ENCODE measurements at regions not wholly inside any gene's neighbourhood (a gene's known extent, or its start where the extent isn't known, plus 50 kb on each side); places are given as distances from the start of the nearest gene placed in this dataset.
"Not testable (repeated sequence)": the region's sequence is repeated elsewhere in the genome, so short reads cannot be mapped to it uniquely, and the experiment has no call there.

DNA sequence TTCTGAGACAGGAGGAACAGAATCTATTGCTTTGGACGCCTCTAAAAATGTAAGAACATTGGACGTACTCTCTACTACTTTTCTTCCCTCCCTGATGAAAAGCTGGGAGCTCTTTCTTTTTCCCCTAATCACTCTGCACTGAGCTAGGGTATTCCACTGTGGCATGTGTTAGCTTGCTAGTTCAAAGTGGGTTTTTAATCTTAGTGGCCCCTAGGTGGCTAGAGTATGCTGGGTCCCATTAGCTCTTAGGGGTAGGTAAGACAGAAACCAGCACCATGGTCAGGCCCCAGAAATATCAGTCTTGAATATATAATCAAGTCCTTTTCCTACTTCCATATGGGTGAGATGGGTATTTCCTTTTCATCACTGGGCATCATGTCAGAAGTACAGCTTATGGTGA lies 945.2 kb upstream of the PTPRD start:
- DNase-seq = no peak

DNA sequence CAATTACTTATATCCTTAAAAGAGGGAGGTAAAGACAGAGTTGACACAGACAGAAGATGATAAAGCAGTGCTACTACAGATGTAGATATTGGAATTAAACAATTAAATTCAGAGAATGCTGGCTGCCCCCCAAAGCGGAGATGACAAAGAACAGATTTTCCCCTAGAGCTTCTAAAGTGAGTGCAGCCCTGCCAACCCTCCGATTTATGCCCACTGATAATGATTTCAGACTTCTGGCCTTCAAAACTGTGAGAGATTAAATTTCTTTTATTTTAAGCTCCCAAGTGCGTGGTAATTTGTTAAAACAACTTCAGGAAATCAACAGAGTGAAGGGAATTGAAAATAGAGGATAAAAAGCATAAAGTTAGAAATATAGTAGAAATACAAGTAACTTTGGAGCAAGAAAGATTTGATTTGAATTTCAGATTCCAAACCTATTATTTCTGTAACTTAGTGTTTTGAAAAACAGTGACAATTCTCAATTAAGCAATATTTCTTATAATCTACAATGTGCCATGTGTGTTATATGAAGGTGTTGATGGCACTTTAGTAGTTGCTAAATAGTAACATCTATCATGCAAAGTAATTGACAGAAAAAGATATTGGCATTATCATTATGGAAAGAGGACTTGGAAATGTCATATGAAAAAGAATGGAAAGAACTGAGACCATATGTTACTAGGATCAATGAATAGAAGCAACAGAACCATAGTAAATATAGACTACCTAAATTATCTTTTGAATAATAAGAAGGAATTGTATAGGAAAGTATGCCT lies 946.4 kb upstream of the PTPRD start:
- no peak for DNase-seq

- no peak for DNase-seq
These were observed 964.7 kb upstream of the PTPRD start for GRCh38 chr9:11577522-11577921.

DNA sequence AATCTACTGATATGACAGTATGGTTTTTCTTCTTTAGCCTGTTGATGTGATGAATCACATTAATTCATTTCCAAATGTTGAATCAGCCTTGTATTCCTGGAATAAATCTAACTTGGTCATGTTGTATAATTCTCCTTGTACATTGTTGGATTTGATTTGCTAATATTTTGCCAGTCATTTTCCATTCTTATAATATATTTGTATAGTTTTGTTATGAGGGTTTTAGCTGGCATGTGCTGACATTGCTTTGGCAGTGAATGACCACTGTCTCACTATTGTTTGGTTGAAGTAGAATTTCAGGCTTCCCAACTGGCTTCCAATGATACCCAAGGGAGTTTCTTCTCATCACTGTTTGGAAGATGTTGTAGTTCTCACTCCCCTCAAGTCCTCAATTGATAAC lies 983.0 kb upstream of the PTPRD start:
- DNase-seq = no peak

GRCh38 chr9:11618241-11618805 lies 1005.5 kb upstream of the PTPRD start:
- DNase-seq = no peak

- no peak for DNase-seq
These were observed 1019.9 kb upstream of the PTPRD start for GRCh38 chr9:11632691-11633090.

- no peak for DNase-seq
These were observed 1034.0 kb upstream of the PTPRD start for GRCh38 chr9:11646831-11647230.

DNA sequence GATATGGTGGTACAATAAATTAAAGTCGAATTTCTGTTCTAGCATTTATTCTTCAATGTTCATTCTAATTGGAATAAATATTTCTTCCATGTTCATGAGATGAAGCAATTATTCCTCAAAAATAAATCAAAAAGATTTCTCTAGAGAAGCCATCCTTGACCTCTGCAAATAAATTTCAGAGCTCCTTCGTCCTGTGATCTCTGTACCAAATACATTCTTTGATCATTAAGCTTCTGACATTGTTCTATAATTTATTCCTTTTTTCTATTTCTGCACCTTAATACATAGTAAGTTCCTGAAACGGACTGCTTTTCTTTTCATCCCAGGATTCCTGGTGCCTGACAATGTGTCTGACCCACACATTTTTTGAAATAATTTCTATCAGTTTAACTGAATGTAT lies 1039.3 kb upstream of the TYRP1 start:
- DNase-seq = no peak

- no peak for DNase-seq
These were observed 1029.3 kb upstream of the TYRP1 start for GRCh38 chr9:11663913-11664312.

DNA sequence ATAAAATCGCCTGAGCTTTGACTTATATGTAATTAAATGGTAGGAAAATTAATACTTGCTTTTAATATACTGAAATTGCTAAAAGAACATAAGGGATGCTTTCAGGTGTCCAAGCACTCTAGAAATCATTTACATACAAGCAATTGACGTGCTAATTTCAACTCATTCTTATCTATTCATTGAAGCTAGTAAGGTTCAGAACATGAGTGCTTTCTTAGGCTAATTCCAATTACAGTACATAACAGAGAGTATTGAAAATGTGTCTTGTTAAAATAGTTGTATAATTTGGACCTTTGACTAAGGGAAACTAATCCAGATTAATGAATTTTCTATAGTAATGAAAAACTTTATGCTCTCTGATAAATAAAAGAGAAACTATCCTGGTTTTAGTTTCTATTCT lies 1016.4 kb upstream of the TYRP1 start:
- DNase-seq = no peak

DNA sequence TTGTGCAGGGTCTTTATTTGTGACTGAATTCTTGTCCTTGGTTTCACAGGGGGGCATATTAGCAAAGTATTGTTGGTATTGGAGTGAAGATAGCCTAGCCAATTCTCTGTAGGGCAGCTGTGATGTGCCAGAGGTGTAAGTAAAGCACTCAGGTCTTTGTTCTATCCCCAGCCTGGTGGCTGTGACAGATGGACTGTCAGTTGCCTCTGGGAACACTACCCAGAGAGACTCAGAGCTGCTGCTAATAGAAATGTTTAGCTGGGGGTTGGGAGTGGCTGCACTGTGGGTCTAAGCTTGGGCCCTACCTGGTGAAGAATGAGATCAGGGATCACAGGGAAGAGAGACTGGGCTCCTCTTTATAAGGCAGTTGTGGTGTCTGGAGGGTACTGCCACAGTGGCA lies 1006.5 kb upstream of the TYRP1 start:
- no peak for DNase-seq

DNA sequence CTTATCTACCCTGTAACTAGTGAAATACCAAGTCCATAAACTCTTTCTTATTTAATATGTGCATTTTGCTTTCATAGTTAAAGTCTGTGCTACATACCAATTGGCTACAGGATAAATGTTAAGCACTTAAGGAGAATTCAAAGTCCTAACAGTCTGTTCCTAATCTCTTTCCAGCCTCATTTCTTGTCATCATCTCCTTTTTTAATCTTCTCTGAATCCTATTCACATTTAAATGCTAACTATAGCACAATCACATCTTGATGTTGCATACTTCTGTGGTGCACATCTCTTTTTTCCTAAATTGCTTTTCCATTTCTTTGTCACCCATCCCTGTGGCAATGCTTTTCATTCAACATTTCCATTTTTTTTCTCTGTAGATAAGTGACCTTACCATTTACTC lies 996.1 kb upstream of the TYRP1 start:
- no peak for DNase-seq

DNA sequence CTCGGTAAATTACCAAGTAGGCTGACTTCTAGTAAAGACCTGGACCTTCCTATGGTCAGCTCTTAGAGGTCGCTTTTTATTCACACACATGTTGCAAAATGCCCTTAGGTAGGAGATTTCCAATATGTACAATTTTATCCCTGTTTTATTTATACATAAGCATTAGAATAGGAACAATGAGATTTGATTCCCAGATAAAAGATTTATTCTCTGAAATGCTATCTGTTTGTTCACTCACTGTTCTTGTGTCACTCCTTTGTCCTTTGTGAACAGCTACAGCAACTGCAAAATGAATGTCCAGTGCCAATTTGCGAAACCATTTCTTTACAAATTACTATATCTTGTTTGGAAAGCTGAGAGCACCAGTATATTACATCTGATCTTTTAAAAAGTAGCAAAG lies 991.5 kb upstream of the TYRP1 start:
- no peak for DNase-seq

DNA sequence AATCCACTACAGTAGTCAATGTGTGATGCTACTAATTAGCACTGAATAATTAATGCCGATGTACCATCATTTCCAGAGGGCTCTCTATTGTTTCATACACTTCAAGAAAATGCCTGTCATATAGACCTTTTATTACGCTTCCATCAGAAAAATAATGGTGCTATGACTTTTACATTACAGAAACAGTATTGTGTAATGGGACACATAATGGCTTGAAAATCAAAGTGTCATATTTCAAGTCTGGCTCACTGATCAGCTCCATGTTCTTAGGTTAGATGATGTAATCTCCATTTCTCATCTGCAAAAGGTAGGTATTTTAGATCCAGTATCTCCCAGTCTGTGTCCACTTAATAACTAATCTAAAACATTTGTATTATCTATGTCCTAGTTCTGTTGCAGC lies 990.6 kb upstream of the TYRP1 start:
- DNase-seq = no peak

DNA sequence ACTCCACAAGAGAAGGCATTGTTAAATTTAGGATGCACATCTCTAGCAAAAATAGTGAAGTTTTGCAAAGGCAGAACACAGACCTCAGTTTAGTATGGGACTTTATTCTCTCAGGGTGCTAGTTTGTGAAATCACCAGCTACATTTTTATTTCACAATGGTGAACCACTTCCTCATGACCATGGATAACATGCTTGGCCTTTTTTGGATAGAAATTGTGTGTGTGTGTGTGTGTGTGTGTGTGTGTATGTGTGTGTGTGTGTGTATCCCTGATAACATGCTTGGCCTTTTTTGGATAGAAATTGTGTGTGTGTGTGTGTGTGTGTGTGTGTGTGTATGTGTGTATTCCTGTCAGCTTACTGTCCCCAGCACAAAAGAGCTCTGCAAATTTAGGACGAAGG lies 989.0 kb upstream of the TYRP1 start:
- not testable (repeated sequence) for DNase-seq

DNA sequence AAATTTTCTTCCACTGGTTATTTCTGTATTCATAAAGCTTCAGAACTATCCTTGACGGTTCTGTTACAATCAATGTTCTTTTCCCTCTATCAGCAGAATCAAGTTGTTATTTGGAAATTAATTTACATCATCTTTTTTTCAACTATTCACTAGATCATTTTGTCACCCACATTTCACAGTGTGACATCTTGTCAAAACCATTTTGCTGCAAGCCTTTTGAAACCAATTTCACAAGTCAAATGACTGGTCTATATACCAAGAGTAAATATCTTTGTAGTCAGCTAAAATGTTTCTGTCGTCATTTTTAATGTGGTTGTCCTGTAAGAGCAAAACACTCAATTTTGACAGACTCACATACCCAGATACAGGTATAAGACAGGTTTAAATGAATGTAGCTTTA lies 984.3 kb upstream of the TYRP1 start:
- no peak for DNase-seq

- DNase-seq = no peak
These were observed 983.6 kb upstream of the TYRP1 start for GRCh38 chr9:11709567-11709966.

GRCh38 chr9:11713077-11713476 lies 980.1 kb upstream of the TYRP1 start:
- no peak for DNase-seq

DNA sequence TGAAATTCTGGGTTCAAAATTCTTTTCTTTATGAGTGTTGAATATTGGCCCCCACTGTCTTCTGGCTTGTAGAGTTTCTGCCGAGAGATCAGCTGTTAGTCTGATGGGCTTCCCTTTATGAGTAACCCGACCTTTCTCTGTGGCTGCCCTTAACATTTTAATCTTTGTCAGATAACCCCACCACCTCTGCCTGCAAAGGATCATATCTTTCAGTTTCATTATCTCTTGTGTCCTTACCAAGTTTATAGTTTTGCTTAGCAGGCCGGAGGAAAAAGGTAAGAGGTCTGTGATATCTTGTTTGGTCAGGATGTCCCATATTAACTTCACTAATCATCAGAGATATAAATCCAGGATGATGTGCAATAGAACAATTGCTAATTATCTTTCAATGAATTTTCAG lies 970.2 kb upstream of the TYRP1 start:
- no peak for DNase-seq

DNA sequence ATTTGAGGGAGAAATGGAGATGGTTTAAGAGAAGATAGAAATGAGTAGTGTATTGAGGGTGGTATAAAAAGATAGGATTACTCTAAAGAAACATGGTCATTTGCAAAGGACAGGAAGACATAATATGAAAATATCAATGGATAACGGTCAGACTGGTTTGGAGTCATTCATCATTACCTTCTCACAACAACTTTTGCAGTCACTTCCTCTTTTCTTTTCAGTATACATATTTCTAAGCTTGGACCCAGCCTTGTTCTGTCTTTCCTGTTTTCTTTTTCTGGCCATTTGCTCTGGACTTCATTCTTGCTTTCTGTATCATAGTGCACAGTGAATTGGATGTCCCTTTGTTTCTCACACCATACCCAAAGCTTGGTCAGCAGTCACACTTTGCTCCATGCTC lies 966.5 kb upstream of the TYRP1 start:
- DNase-seq = no peak

- DNase-seq = no peak
These were observed 957.8 kb upstream of the TYRP1 start for GRCh38 chr9:11735391-11735790.

GRCh38 chr9:11742471-11742870 lies 950.7 kb upstream of the TYRP1 start:
- no peak for DNase-seq

GRCh38 chr9:11743356-11743755 lies 949.8 kb upstream of the TYRP1 start:
- no peak for DNase-seq

- no peak for DNase-seq
These were observed 943.8 kb upstream of the TYRP1 start for GRCh38 chr9:11749396-11749795.

DNA sequence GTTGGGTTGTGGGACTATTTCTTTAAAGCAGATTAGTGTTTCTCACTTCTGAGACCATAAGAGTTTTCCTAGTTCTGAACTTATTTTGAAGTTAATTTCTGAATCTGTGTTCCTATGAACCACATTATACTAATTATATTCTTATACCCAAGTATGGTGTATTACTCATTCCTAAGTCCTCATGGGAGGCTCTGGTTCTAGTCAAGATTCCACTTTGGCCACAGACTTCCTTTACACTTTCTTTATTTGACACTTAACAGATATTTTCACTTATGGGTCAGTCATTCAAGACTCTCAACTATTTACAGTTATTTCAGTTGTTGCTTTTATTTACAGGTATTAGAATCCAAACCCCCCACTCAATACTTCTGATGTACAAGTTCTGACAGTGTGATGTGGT lies 937.2 kb upstream of the TYRP1 start:
- DNase-seq = no peak
